HTR-8/SVneo (cell line): ENCODE measurements at regions not wholly inside any gene's neighbourhood (a gene's known extent, or its start where the extent isn't known, plus 50 kb on each side); places are given as distances from the start of the nearest gene placed in this dataset.
"Not testable (repeated sequence)": the region's sequence is repeated elsewhere in the genome, so short reads cannot be mapped to it uniquely, and the experiment has no call there.

Experiments
- DNase-seq: peaks from one replicate; pipeline ENCODE4 v3.0.0; 2011; ENCODE audit warnings: low spot score, mixed read lengths; ENCODE audit not compliant: insufficient read length
- FAIRE-seq: peaks from 2 replicates; lab custom pipeline; 2011; peaks lifted over from hg19 to GRCh38; lab: Jason Lieb, UNC

GRCh38 chr5:2869471-2869870 lies 118.0 kb upstream of the IRX2 start:
- no peak for FAIRE-seq

GRCh38 chr5:2867373-2867933 lies 116.0 kb upstream of the IRX2 start:
- DNase-seq: no peak
- no peak for FAIRE-seq

More at GRCh38 chr5:2869471-2869870, 118.0 kb upstream of the IRX2 start:
- no peak for DNase-seq

- DNase-seq: no peak
- FAIRE-seq: no peak
These were observed 115.3 kb upstream of the IRX2 start for GRCh38 chr5:2866662-2867372.

- FAIRE-seq (no peak), DNase-seq (no peak)
These were observed 114.4 kb upstream of the IRX2 start for GRCh38 chr5:2865856-2866255.

- FAIRE-seq: no peak
- DNase-seq: no peak
These were observed 113.1 kb upstream of the IRX2 start for GRCh38 chr5:2864515-2865105.

- no peak for DNase-seq
- FAIRE-seq: no peak
These were observed 112.4 kb upstream of the IRX2 start for GRCh38 chr5:2863675-2864433.

- DNase-seq: no peak
- no peak for FAIRE-seq
These were observed 111.7 kb upstream of the IRX2 start for GRCh38 chr5:2863133-2863532.

GRCh38 chr5:2862176-2862575 lies 110.7 kb upstream of the IRX2 start:
- DNase-seq: not testable (repeated sequence)
- peak; percentile 33 for FAIRE-seq

- FAIRE-seq: no peak
- no peak for DNase-seq
These were observed 110.1 kb upstream of the IRX2 start for GRCh38 chr5:2861605-2862004.

- no peak for DNase-seq
- FAIRE-seq: no peak
These were observed 108.6 kb upstream of the IRX2 start for GRCh38 chr5:2860101-2860500.

GRCh38 chr5:2857837-2858236 lies 106.4 kb upstream of the IRX2 start:
- FAIRE-seq (no peak), DNase-seq (no peak)

GRCh38 chr5:2856206-2856605 lies 104.7 kb upstream of the IRX2 start:
- FAIRE-seq (no peak), DNase-seq (no peak)

- FAIRE-seq (no peak), DNase-seq (no peak)
These were observed 101.0 kb upstream of the IRX2 start for GRCh38 chr5:2852446-2852845.

GRCh38 chr5:2851895-2852294 lies 100.4 kb upstream of the IRX2 start:
- DNase-seq (no peak), FAIRE-seq (no peak)

GRCh38 chr5:2849429-2849828 lies 98.0 kb upstream of the IRX2 start:
- DNase-seq (no peak), FAIRE-seq (no peak)

GRCh38 chr5:2848619-2849018 lies 97.1 kb upstream of the IRX2 start:
- DNase-seq (no peak), FAIRE-seq (no peak)

- DNase-seq (no peak), FAIRE-seq (no peak)
These were observed 96.1 kb upstream of the IRX2 start for GRCh38 chr5:2847608-2848007.

GRCh38 chr5:2841208-2841607 lies 89.7 kb upstream of the IRX2 start:
- FAIRE-seq: no peak

GRCh38 chr5:2840372-2840915 lies 89.0 kb upstream of the IRX2 start:
- FAIRE-seq (no peak), DNase-seq (no peak)

More at GRCh38 chr5:2841208-2841607, 89.7 kb upstream of the IRX2 start:
- DNase-seq: no peak

GRCh38 chr5:2836133-2836532 lies 84.7 kb upstream of the IRX2 start:
- FAIRE-seq: no peak
- no peak for DNase-seq

GRCh38 chr5:2833556-2833955 lies 82.1 kb upstream of the IRX2 start:
- FAIRE-seq (no peak), DNase-seq (no peak)
